ENCODE measurements at regions not wholly inside any gene's neighbourhood (a gene's known extent, or its start where the extent isn't known, plus 50 kb on each side); places are given as distances from the start of the nearest gene placed in this dataset.

DNA sequence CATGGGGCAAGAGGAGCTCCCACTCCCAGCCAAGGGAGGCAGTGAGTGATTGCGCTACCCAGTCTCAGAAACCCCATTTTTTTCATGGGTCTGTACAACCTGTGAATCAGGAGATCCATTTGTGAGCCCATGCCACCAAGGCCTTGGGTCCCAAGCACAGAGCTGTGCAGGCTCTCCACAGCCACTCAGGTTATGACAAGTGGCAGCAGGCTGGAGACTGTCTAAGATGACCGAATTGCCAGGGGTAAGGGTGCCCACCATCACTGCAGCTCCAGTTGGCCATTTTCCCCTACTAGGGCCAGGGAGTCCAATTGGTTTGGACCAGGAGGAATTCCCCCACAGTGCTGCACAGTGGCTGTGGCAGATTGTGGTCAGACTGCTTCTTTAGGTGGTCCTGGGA is 407.5 kb upstream of the KLHL4 start:
- no peaks in the 10 kb centered on the region for H3K4me1 ChIP-seq (ENCODE audit: control insufficient read depth, insufficient read depth, low read length)
- ATAC-seq (no peak), DNase-seq (ENCODE audit: low read depth, low spot score) (no peak), FAIRE-seq (no peak)
- POLR2A ChIA-PET, result interaction anchor here (0.6 kb wide), 1 partner anchor 200 kb away, joined by 5 read pairs; no protein-coding TSS in a partner anchor
- intact Hi-C loops (cut with micrococcal nuclease; ENCODE audit: unreplicated experiment), result no loop called here
- BruUV-seq (replicated peaks), result no TSS peak
- H3K36me3 ChIP-seq (ENCODE audit: control insufficient read depth in 2 of 2, insufficient read depth in 2 of 2, low read length in 1 of 2), result no peaks in the 10 kb centered on the region
- H4K20me1 ChIP-seq (ENCODE audit: control insufficient read depth, insufficient read depth), result no peaks in the 10 kb centered on the region
- H3K79me2 ChIP-seq (ENCODE audit: control insufficient read depth, insufficient read depth, low read length), result no peaks in the 10 kb centered on the region
- H2AFZ ChIP-seq (ENCODE audit: control insufficient read depth, low read depth, low read length), result no peak overlapping the region
- no peak overlapping the region for H3K4me3 ChIP-seq
- CTCF ChIA-PET, result no interaction called here
- no peaks in the 10 kb centered on the region for H3K27me3 ChIP-seq (replicated peaks in 1 of 2; ENCODE audit: control insufficient read depth in 2 of 2, insufficient read depth in 2 of 2, low read length in 1 of 2)
- TF ChIP-seq ZZZ3 (IDR thresholded peaks at IDR 0.05; ENCODE audit: control insufficient read depth, insufficient read length, low read depth) (no peak), ZNF687 (IDR thresholded peaks at IDR 0.05) (no peak), RFX5 (IDR thresholded peaks at IDR 0.05; ENCODE audit: low read depth, low read length) (no peak), STAT1 (conservative IDR thresholded peaks at IDR 0.05) (no peak), NR2C2 (IDR thresholded peaks at IDR 0.05; ENCODE audit: borderline replicate concordance, control insufficient read depth, insufficient read length, low read depth) (no peak), CHD4 (IDR thresholded peaks at IDR 0.05) (no peak), SMAD5 (IDR thresholded peaks at IDR 0.05; ENCODE audit: low read depth) (no peak), RAD21 (IDR thresholded peaks at IDR 0.05; ENCODE audit: insufficient read depth, low read depth, low read length) (no peak), USF1 (IDR thresholded peaks at IDR 0.05; ENCODE audit: borderline replicate concordance, extremely low read length, insufficient read depth, low read depth, low read length) (no peak), ASH2L (IDR thresholded peaks at IDR 0.05; ENCODE audit: borderline replicate concordance, low read depth) (no peak), ATF7 (IDR thresholded peaks at IDR 0.05; ENCODE audit: low read depth) (no peak), NR2F1 (conservative IDR thresholded peaks at IDR 0.05) (no peak), TCF3 (IDR thresholded peaks at IDR 0.05; ENCODE audit: borderline replicate concordance, insufficient read depth, low read depth, low read length) (no peak), CREB1 (IDR thresholded peaks at IDR 0.05; ENCODE audit: low read depth) (no peak), ZNF384 (IDR thresholded peaks at IDR 0.05; ENCODE audit: borderline replicate concordance, low read depth, low read length) (no peak), FOXK2 (IDR thresholded peaks at IDR 0.05) (no peak), RBBP5 (conservative IDR thresholded peaks at IDR 0.05) (no peak), BMI1 (IDR thresholded peaks at IDR 0.05; ENCODE audit: borderline replicate concordance) (no peak)
- TF ChIP-seq, protein P1, sequence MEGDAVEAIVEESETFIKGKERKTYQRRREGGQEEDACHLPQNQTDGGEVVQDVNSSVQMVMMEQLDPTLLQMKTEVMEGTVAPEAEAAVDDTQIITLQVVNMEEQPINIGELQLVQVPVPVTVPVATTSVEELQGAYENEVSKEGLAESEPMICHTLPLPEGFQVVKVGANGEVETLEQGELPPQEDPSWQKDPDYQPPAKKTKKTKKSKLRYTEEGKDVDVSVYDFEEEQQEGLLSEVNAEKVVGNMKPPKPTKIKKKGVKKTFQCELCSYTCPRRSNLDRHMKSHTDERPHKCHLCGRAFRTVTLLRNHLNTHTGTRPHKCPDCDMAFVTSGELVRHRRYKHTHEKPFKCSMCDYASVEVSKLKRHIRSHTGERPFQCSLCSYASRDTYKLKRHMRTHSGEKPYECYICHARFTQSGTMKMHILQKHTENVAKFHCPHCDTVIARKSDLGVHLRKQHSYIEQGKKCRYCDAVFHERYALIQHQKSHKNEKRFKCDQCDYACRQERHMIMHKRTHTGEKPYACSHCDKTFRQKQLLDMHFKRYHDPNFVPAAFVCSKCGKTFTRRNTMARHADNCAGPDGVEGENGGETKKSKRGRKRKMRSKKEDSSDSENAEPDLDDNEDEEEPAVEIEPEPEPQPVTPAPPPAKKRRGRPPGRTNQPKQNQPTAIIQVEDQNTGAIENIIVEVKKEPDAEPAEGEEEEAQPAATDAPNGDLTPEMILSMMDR (IDR thresholded peaks at IDR 0.05 in 2 of 3, conservative IDR thresholded peaks at IDR 0.05 in 1 of 3; ENCODE audit: control insufficient read depth in 2 of 3, extremely low read depth in 1 of 3, insufficient read depth in 1 of 3, low read depth in 3 of 3, low read length in 3 of 3), result no peak
- no peaks in the 10 kb centered on the region for H3K9me3 ChIP-seq (replicated peaks; ENCODE audit: control insufficient read depth, insufficient read depth, low read length)
- WGBS (ENCODE audit: insufficient coverage, insufficient replicate concordance, low lambda C conversion rate, missing lambda C conversion rate), result 33% methylated on average over 2 of the region's 2 CpGs
- RAD21 ChIA-PET (ENCODE audit: unreplicated experiment), result interaction anchor here (0.7 kb wide), 1 partner anchor 302 kb away, joined by 3 read pairs; no protein-coding TSS in a partner anchor
- no peak overlapping the region for H3K4me2 ChIP-seq (ENCODE audit: control insufficient read depth, insufficient read depth)
- SMC1A ChIA-PET (ENCODE audit: uncharacterized antibody, unreplicated experiment), result no interaction called here
- in situ Hi-C loops (cut with MboI), result no loop called here
- no peak overlapping the region for H3K27ac ChIP-seq (ENCODE audit: control insufficient read depth, insufficient read depth)
- H3K9ac ChIP-seq (ENCODE audit: control insufficient read depth, insufficient read depth, low read length), result no peak overlapping the region
